ENCODE measurements at regions not wholly inside any gene's neighbourhood (a gene's known extent, or its start where the extent isn't known, plus 50 kb on each side); places are given as distances from the start of the nearest gene placed in this dataset.

DNA sequence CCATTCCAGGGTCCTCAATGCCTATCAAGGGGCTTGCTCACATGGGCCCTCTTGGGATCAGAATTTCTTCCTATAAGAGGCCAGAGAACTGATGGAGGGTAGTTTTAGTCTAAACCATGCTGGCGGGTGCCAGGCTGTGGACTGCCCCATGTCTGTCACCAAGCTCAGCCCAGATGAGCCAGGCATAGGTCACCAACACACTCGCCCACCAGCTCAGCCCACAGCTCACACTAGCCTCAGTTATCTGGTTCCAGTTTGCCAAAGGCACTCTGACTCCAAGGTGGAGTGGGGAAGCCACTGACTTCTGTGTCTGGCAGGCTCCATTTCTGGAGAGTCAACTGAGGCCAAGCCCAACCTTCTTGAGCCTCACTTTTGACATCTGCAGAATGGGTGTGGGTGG, 50.7 kb upstream of the INSYN1 start:
- TF ChIP-seq CTCF (IDR thresholded peaks at IDR 0.05; ENCODE audit: low read depth, low read length): no peak
- H3K9me3 ChIP-seq (ENCODE audit: low read depth): no peaks in the 10 kb centered on the region
- no peaks in the 10 kb centered on the region for H3K4me1 ChIP-seq (ENCODE audit: low read depth)
- no peak overlapping the region for H3K4me3 ChIP-seq
- H3K36me3 ChIP-seq: no peaks in the 10 kb centered on the region
- no peaks in the 10 kb centered on the region for H3K27me3 ChIP-seq
- no peak overlapping the region for H3K27ac ChIP-seq
- no peak for DNase-seq (ENCODE audit: low read depth in 1 of 2, low spot score in 1 of 2)

- TF ChIP-seq CTCF (IDR thresholded peaks at IDR 0.05; ENCODE audit: low read depth, low read length): no peak
- Histone ChIP-seq H3K27me3 (no peaks in the 10 kb centered on the region), H3K4me1 (ENCODE audit: low read depth) (no peaks in the 10 kb centered on the region), H3K9me3 (ENCODE audit: low read depth) (no peaks in the 10 kb centered on the region), H3K27ac (no peak overlapping the region), H3K4me3 (no peak overlapping the region), H3K36me3 (no peaks in the 10 kb centered on the region)
- DNase-seq (ENCODE audit: low read depth in 1 of 2, low spot score in 1 of 2): no peak
Observed at GRCh38 chr15:73805504-73806089, 52.4 kb upstream of the INSYN1 start.

DNA sequence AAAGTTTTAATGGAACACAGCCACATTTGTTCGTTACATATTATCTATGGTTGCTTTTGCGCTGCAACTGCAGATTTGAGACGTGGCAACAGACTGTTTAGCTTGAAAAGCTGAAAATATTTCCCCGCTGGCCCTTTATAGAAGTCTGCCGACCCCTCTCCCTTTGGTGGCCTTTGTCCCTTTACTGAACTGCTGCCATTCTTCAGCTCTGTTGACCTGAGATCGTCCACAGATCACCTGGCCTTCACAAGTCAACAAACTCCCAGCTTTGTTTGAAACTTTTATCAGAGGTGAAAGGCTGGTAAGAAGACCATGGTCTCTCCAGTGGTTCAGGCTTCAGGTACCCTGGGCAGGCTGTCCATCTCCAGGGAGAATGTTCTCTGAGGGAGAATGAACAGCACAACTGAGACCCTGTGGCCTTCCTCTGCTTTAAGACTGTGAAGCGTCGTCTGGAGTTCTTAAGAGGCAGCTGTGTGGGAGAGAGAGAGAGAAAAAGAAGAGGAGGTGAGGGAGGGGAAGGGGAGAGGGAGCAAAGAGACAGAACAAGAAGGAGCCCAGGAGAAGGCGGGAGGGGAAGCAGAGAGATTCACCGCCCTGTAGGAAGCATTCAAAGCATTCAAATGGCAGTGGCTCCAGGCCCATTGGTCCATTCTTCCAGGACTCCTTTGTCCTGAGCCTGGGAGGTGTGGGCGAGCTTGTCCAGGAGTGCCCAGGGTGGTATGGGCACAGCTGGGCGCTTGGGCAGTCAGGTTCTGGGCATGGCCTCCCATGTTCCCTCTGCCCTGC, 53.7 kb upstream of the INSYN1 start:
- no peak overlapping the region for H3K27ac ChIP-seq
- no peak overlapping the region for H3K4me3 ChIP-seq
- no peaks in the 10 kb centered on the region for H3K36me3 ChIP-seq
- no peaks in the 10 kb centered on the region for H3K9me3 ChIP-seq (ENCODE audit: low read depth)
- TF ChIP-seq CTCF (IDR thresholded peaks at IDR 0.05; ENCODE audit: low read depth, low read length): no peak
- H3K4me1 ChIP-seq (ENCODE audit: low read depth): no peaks in the 10 kb centered on the region
- no peak for DNase-seq (ENCODE audit: low read depth in 1 of 2, low spot score in 1 of 2)
- no peaks in the 10 kb centered on the region for H3K27me3 ChIP-seq

GRCh38 chr15:73807865-73808264, 54.7 kb upstream of the INSYN1 start:
- H3K4me1 ChIP-seq (ENCODE audit: low read depth): no peaks in the 10 kb centered on the region
- no peak overlapping the region for H3K4me3 ChIP-seq
- H3K27ac ChIP-seq: no peak overlapping the region
- DNase-seq (ENCODE audit: low read depth in 1 of 2, low spot score in 1 of 2): no peak
- TF ChIP-seq CTCF (IDR thresholded peaks at IDR 0.05; ENCODE audit: low read depth, low read length): no peak
- no peaks in the 10 kb centered on the region for H3K9me3 ChIP-seq (ENCODE audit: low read depth)
- H3K27me3 ChIP-seq: no peaks in the 10 kb centered on the region
- H3K36me3 ChIP-seq: no peaks in the 10 kb centered on the region

DNA sequence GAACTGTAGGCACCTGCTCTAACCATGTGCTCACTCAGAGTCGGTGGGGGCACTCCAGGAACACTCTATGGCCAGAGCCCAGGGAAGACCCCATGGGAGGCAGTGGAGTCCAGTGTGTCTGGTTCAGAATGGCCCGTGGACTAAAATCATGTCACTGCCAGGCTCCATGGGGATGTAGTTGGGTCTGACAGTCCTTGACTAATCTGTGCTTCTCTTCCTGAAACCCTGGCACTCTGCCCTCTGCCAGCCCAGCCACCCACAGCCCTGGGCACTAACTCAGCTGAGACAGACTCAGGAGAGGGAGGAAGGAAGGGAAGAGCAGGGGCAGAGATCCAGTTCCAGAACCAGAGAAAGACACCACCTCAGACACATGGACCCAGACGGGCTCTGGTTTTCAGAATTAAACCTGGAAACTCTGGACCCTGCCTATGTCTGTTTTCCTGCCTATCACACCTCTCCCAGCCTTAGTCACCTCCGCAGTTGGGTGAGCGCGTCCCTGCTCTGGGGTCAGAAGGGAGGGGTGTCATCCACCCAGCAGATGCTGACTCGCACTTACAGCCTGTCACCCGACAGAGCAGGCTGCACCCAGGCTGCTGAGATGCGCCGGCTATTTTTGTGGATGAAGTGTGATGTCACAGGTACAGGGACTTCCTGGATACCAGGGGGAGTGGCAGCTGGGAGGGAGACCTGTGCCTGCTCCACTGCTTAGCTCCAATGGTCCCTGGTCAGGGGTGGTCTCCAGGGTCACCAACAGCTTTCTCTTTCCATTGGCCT, 56.8 kb upstream of the INSYN1 start:
- Histone ChIP-seq H3K36me3 (no peaks in the 10 kb centered on the region), H3K27ac (no peak overlapping the region), H3K9me3 (ENCODE audit: low read depth) (no peaks in the 10 kb centered on the region), H3K27me3 (no peaks in the 10 kb centered on the region), H3K4me1 (ENCODE audit: low read depth) (no peaks in the 10 kb centered on the region), H3K4me3 (no peak overlapping the region)
- DNase-seq (ENCODE audit: low read depth in 1 of 2, low spot score in 1 of 2): no peak
- no peak for TF ChIP-seq CTCF (IDR thresholded peaks at IDR 0.05; ENCODE audit: low read depth, low read length)

All from cardiac muscle cell (in vitro differentiated cells and primary cell).